ENCODE measurements at regions not wholly inside any gene's neighbourhood (a gene's known extent, or its start where the extent isn't known, plus 50 kb on each side); places are given as distances from the start of the nearest gene placed in this dataset.

- TF ChIP-seq Cebpa-rat (IDR thresholded peaks at IDR 0.05): no peak
- no peak overlapping the region for H3K4me3 ChIP-seq
- H3K4me2 ChIP-seq: no peak overlapping the region
- no peak overlapping the region for H3K27ac ChIP-seq
- H3K4me1 ChIP-seq: no peaks in the 10 kb centered on the region
- no peaks in the 10 kb centered on the region for H3K9me3 ChIP-seq (replicated peaks in 1 of 11)
- no peaks in the 10 kb centered on the region for H4K20me1 ChIP-seq
- H3K27me3 ChIP-seq: no peaks in the 10 kb centered on the region
- no peak overlapping the region for H3K9ac ChIP-seq
- H3K36me3 ChIP-seq: no peaks in the 10 kb centered on the region
These were observed 53.0 kb upstream of the PRMT8 start for GRCh38 chr12:3437986-3438385.

- Histone ChIP-seq H3K9ac (no peak overlapping the region), H3K4me1 (no peaks in the 10 kb centered on the region), H3K4me3 (no peak overlapping the region), H3K9me3 (replicated peaks in 1 of 11) (no peaks in the 10 kb centered on the region), H3K27ac (no peak overlapping the region), H3K36me3 (no peaks in the 10 kb centered on the region), H3K27me3 (no peaks in the 10 kb centered on the region), H4K20me1 (no peaks in the 10 kb centered on the region), H3K4me2 (no peak overlapping the region)
- no peak for TF ChIP-seq Cebpa-rat (IDR thresholded peaks at IDR 0.05)
These were observed 52.6 kb upstream of the PRMT8 start for GRCh38 chr12:3438401-3438800.
